HepG2 (cell line): ENCODE measurements at regions not wholly inside any gene's neighbourhood (a gene's known extent, or its start where the extent isn't known, plus 50 kb on each side); places are given as distances from the start of the nearest gene placed in this dataset.

Source experiments
- ATAC-seq: fragments of 200-7000 bp; cut with Tn5 transposase; 3 replicates; pipeline ENCODE4 v1.9.1; 2020; ENCODE audit warnings: mild to moderate bottlenecking, moderate library complexity
- BruUV-seq: library from RNA; stranded (reverse); fragments of 400-500 nt; replicated peaks from 2 replicates; lab custom pipeline; 2021; lab: Mats Ljungman, UMichigan
- CTCF ChIA-PET: fragments of 300-600 bp; formaldehyde crosslinking; extraction: SDS; loops from one replicate; lab custom pipeline; 2021; ENCODE audit warnings: low total read pairs, inconsistent platforms, low intra/inter-chr PET ratio; lab: Yijun Ruan, JAX
- POLR2A ChIA-PET: fragments of 350-600 bp; sonication (Branson Sonifier 250); formaldehyde crosslinking; loops from one replicate; lab custom pipeline; 2020; ENCODE audit warnings: antibody characterized with exemption, inconsistent platforms; lab: Yijun Ruan, JAX
- DNase-seq: peaks from one replicate; pipeline ENCODE4 v3.0.0-alpha.2; 2015; ENCODE audit warnings: low spot score
- FAIRE-seq: peaks from 3 replicates; lab custom pipeline; 2011; peaks lifted over from hg19 to GRCh38; lab: Jason Lieb, UNC
- H2AFZ ChIP-seq: one replicate; pipeline ENCODE4 v1.6.1; 2011; ENCODE audit warnings: low read length, inconsistent platforms
- H3K27ac ChIP-seq: fragments of 300-600 bp; 3 replicates; pipeline ENCODE4 v1.8.0; 2011; ENCODE audit warnings: mixed run types, mild to moderate bottlenecking, mixed read lengths, low read length, inconsistent platforms; ENCODE audit not compliant: insufficient read depth; ENCODE audit errors: extremely low read length
- H3K27me3 ChIP-seq, 2 experiments: fragments of 200-600 bp in 1 of 2; 2 replicates in 1 of 2; 3 replicates in 1 of 2; pipeline versions ENCODE4 v1.6.0 to v1.8.0; 2011; ENCODE audit warnings: low read length in 2 of 2, mild to moderate bottlenecking in 2 of 2, moderate library complexity in 2 of 2, inconsistent platforms in 1 of 2; ENCODE audit not compliant: insufficient read depth in 2 of 2, control insufficient read depth in 1 of 2
- H3K36me3 ChIP-seq, 2 experiments: fragments of 200-600 bp in 1 of 2; replicated peaks in 1 of 2; 2 replicates in 1 of 2; 3 replicates in 1 of 2; pipeline versions ENCODE4 v1.5.1 to v1.8.0; 2011; ENCODE audit warnings: low read length in 2 of 2, inconsistent platforms in 1 of 2; ENCODE audit not compliant: insufficient read depth in 2 of 2, control insufficient read depth in 1 of 2
- H3K4me1 ChIP-seq: 2 replicates; pipeline ENCODE4 v1.5.1; 2012; ENCODE audit warnings: low read length, inconsistent platforms; ENCODE audit not compliant: insufficient read depth
- H3K4me2 ChIP-seq: 2 replicates; pipeline ENCODE4 v1.6.0; 2011; ENCODE audit warnings: low read depth, low read length, inconsistent platforms
- H3K4me3 ChIP-seq, 3 experiments: fragments of 200-600 bp in 1 of 3; sonication (generic), shearing (Covaris generic) in 1 of 3; replicated peaks in 1 of 3; 2 replicates each; pipeline ENCODE4 v1.5.1; 2011 to 2016; ENCODE audit warnings: low read length in 3 of 3, inconsistent platforms in 2 of 3, low read depth in 2 of 3, mild to moderate bottlenecking in 2 of 3, control low read depth in 1 of 3, mixed read lengths in 1 of 3; ENCODE audit not compliant: insufficient read depth in 1 of 3
- H3K79me2 ChIP-seq: one replicate; pipeline ENCODE4 v1.6.1; 2011; ENCODE audit warnings: low read length, inconsistent platforms; ENCODE audit not compliant: insufficient read depth
- H3K9ac ChIP-seq: 2 replicates; pipeline ENCODE4 v1.6.0; 2011; ENCODE audit warnings: mild to moderate bottlenecking, low read depth, low read length, inconsistent platforms; ENCODE audit not compliant: insufficient read depth
- H3K9me3 ChIP-seq: 2 replicates; pipeline ENCODE4 v1.5.1; 2012; ENCODE audit warnings: mild to moderate bottlenecking, low read length
- H4K20me1 ChIP-seq: 2 replicates; pipeline ENCODE4 v1.6.0; 2011; ENCODE audit warnings: inconsistent platforms, mild to moderate bottlenecking, low read length, moderate library complexity; ENCODE audit not compliant: insufficient read depth
- CBX5 ChIP-seq: sonication (generic); formaldehyde crosslinking; IDR thresholded peaks from 2 replicates; pipeline ENCODE4 v1.4.0; 2020; ENCODE audit warnings: missing genetic modification reagents, borderline replicate concordance
- ELF3 ChIP-seq: IDR thresholded peaks from 2 replicates; pipeline ENCODE4 v1.6.1; 2016; ENCODE audit warnings: missing genetic modification reagents, missing compliant biosample characterization
- GFI1 ChIP-seq: sonication (generic); formaldehyde crosslinking; IDR thresholded peaks from 2 replicates; pipeline ENCODE4 v1.5.0; 2020; ENCODE audit warnings: missing genetic modification reagents, mild to moderate bottlenecking, borderline replicate concordance
- HDAC2 ChIP-seq: sonication (generic); formaldehyde crosslinking; IDR thresholded peaks from 2 replicates; pipeline ENCODE4 v1.4.0; 2020; ENCODE audit warnings: missing genetic modification reagents
- MED8 ChIP-seq: sonication (generic); formaldehyde crosslinking; IDR thresholded peaks from 2 replicates; pipeline ENCODE4 v1.8.1; 2023; ENCODE audit warnings: mild to moderate bottlenecking, missing genetic modification reagents; ENCODE audit not compliant: insufficient replicate concordance
- PAF1 ChIP-seq: IDR thresholded peaks from 2 replicates; pipeline ENCODE4 v1.6.1; 2016; ENCODE audit warnings: missing genetic modification reagents, missing compliant biosample characterization
- POLR2AphosphoS2 ChIP-seq: IDR thresholded peaks from 2 replicates; pipeline ENCODE4 v1.6.1; 2011; ENCODE audit warnings: low read depth, low read length, improper control_type of control experiment
- WGBS: methylation state at CpG from one replicate; pipeline ENCODE4 v1.1.6; 2017; ENCODE audit warnings: low lambda C conversion rate; 5-methylcytosine and 5-hydroxymethylcytosine counted together
- in situ Hi-C: cut with HindIII; loops from 2 replicates; pipeline ENCODE4 v1.10.0; 2017; ENCODE audit warnings: low pct_unique_long_range_greater_than_20kb; ENCODE audit not compliant: extremely low pct_ligation_motif_present
- intact Hi-C: fragments of 100-400 bp; cut with micrococcal nuclease; formaldehyde crosslinking; loops from one replicate; pipeline ENCODE4 v1.10.0; 2022; ENCODE audit not compliant: unreplicated experiment
- TF ChIP-seq, protein P1 (sequence below): sonication (generic); formaldehyde crosslinking; IDR thresholded peaks from 2 replicates; pipeline ENCODE4 v1.4.0; 2020; ENCODE audit warnings: missing genetic modification reagents, mild to moderate bottlenecking, borderline replicate concordance

GRCh38 chr10:21150166-21150565, 253.1 kb upstream of the NEBL start:
- H3K27ac ChIP-seq, result no peak overlapping the region
- H3K4me2 ChIP-seq, result no peak overlapping the region
- 40% methylated on average over 5 of the region's 5 CpGs for WGBS
- intact Hi-C loops (no loop called here), in situ Hi-C loops (no loop called here)
- no peaks in the 10 kb centered on the region for H3K4me1 ChIP-seq
- FAIRE-seq (no peak), DNase-seq (no peak), ATAC-seq (no peak)
- no peaks in the 10 kb centered on the region for H3K79me2 ChIP-seq
- no peaks in the 10 kb centered on the region for H3K9me3 ChIP-seq
- H3K27me3 ChIP-seq, result peaks cover 0 to 32% of the 10 kb centered on the region in 2 experiments; a peak in 3 of 5 replicates
- H3K9ac ChIP-seq, result no peak overlapping the region
- BruUV-seq, result no TSS peak
- CTCF ChIA-PET, result no interaction called here
- POLR2A ChIA-PET, result no interaction called here
- no peak overlapping the region for H3K4me3 ChIP-seq
- H4K20me1 ChIP-seq, result no peaks in the 10 kb centered on the region; the same call in 1 of the 2 replicates
- TF ChIP-seq GFI1 (CRISPR knock-in tag) (no peak), CBX5 (no peak), HDAC2 (no peak), POLR2AphosphoS2 (no peak), ELF3 (no peak), PAF1 (no peak), MED8 (no peak)
- TF ChIP-seq, protein P1, sequence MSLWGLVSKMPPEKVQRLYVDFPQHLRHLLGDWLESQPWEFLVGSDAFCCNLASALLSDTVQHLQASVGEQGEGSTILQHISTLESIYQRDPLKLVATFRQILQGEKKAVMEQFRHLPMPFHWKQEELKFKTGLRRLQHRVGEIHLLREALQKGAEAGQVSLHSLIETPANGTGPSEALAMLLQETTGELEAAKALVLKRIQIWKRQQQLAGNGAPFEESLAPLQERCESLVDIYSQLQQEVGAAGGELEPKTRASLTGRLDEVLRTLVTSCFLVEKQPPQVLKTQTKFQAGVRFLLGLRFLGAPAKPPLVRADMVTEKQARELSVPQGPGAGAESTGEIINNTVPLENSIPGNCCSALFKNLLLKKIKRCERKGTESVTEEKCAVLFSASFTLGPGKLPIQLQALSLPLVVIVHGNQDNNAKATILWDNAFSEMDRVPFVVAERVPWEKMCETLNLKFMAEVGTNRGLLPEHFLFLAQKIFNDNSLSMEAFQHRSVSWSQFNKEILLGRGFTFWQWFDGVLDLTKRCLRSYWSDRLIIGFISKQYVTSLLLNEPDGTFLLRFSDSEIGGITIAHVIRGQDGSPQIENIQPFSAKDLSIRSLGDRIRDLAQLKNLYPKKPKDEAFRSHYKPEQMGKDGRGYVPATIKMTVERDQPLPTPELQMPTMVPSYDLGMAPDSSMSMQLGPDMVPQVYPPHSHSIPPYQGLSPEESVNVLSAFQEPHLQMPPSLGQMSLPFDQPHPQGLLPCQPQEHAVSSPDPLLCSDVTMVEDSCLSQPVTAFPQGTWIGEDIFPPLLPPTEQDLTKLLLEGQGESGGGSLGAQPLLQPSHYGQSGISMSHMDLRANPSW (CRISPR knock-in tag), result no peak
- no peak overlapping the region for H2AFZ ChIP-seq
- H3K36me3 ChIP-seq, result no peaks in the 10 kb centered on the region
